HG03066 (cell line): ENCODE measurements at regions not wholly inside any gene's neighbourhood (a gene's known extent, or its start where the extent isn't known, plus 50 kb on each side); places are given as distances from the start of the nearest gene placed in this dataset.

Experiments used
- ATAC-seq: cut with Tn5 transposase; IDR thresholded peaks from one replicate; pipeline ENCODE4 v1.9.1; 2021; ENCODE audit warnings: low read depth; ENCODE audit not compliant: unreplicated experiment

DNA sequence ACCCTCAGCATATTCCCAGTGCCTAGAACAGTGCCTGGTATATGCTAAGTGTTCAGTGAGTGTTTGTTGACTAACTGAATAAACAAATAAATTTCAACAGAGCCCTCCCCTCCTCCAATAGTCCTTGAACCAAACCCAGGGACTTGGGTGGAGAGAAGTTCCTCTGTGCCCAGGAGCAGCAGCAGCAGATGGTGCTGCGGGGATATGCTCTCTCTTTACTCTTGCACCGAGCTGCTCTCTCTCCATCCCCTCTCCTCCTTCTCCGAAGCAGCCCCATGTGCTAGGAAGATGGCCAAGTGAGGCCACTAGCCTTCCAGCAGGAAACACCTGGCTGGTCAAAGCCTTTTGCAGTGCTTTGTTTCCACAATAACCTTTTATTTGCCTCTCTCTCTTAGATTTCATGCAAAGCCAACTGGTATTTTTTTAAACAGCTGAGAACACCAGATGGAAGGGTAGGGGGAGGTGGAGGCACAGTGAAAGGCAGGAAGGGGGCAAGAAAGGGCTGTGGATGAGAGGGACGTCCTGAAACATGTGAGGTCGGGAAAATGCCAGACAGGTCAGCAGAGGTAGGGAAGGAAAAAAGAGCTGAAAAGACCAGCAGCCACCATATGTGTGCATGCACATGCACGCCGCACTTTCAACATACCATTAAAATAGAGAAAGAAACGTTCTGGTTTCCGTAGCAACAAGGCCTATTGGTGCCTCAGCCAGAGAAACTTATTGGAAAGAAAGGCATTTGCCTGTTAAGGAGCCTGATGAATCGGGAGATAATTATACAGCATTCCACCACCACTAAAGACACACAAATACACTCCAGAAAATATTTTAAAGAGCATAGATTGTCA, 78.9 kb downstream of the EMP1 start:
- ATAC-seq: no peak

DNA sequence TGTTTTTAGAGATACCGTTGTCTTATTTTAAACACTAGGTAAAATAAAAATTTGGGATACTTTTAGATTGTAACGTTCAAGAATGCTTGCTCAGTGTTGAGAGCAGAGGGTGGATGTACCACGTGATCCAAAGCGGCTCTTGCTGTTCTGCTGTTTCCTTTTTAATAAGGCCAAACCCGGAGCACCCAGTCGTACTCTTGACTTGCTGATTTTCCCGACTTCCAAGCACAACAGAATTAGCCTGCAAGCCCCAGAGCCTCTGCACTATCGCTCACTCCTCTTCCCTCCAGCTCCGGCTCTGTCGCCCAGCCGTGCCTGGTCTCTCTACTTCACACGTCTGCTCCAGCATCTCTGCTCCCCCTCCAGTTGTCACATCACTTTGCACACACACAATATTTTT, 77.3 kb downstream of the EMP1 start:
- no peak for ATAC-seq

DNA sequence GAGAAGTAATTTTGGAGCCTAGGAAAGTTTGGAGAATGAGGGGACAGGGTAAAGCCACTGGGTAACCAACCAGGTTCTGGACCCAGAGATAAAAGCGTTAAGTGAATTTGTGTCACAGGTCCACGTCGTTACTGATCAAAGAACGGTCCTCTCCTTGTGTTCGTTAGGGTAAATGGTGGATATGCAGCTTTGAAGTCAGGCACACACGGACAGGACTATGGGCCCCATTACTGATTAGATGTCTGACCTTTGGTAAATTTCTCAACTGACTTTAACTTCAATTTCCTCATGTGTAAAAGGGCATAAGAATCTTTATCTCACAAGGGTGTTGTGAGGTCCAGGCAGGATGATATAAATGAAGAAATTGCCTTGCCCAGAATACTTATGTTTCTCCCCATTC, 76.6 kb downstream of the EMP1 start:
- ATAC-seq: no peak

DNA sequence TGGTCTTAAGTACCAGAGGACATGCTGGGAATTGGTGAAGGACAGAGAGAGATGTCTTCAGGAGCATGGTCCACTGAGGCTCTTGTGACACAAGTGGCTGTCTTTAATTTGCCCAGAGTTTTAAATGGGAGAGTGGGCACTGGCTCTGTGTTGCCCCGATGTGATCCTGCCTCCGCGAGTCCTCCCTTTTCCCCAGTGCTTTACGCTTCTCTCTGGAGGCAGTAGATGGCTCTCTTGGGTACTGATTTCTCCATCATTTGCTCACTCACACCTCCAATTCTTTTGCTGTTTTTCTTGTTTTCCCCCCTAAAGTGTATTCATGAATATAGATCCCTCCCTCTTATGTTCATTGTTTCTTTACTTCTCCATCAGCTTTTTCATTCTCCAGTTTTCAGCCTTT, 74.3 kb downstream of the EMP1 start:
- no peak for ATAC-seq
